ENCODE measurements at regions not wholly inside any gene's neighbourhood (a gene's known extent, or its start where the extent isn't known, plus 50 kb on each side); places are given as distances from the start of the nearest gene placed in this dataset.

DNA sequence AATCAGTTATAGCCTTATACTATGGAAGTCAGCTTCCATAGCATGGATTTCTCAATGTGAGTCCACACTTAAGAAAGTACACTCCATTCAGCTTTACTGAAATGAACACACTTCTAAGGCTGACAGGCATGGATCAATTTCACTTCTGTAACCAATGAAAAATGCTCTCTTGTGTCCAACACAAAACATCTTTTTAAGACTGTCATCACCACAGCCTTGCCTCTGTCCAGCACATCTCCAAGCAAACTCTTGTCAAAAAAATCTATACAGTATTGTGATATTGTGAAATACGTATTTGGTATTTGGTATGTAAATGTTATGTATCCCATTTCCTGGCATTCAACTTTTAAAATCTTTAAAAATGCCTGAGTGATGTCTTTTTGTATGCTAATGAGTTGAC is 208.7 kb downstream of the RAP2B start:
- Histone ChIP-seq H4K20me1 (ENCODE audit: control insufficient read depth, insufficient read depth) (no peaks in the 10 kb centered on the region), H3K27ac (ENCODE audit: control insufficient read depth, insufficient read depth) (no peak overlapping the region), H3K4me1 (ENCODE audit: control insufficient read depth, insufficient read depth, low read length) (no peaks in the 10 kb centered on the region), H3K9me3 (replicated peaks; ENCODE audit: control insufficient read depth, insufficient read depth, low read length) (no peaks in the 10 kb centered on the region; the same call in 2 of the 3 replicates), H3K4me2 (ENCODE audit: control insufficient read depth, insufficient read depth) (no peak overlapping the region), H3K9ac (ENCODE audit: control insufficient read depth, insufficient read depth, low read length) (no peak overlapping the region), H3K79me2 (ENCODE audit: control insufficient read depth, insufficient read depth, low read length) (no peaks in the 10 kb centered on the region), H2AFZ (ENCODE audit: control insufficient read depth, low read depth, low read length) (no peak overlapping the region), H3K4me3 (no peak overlapping the region), H3K36me3 (ENCODE audit: control insufficient read depth in 2 of 2, insufficient read depth in 2 of 2, low read length in 1 of 2) (no peaks in the 10 kb centered on the region), H3K27me3 (replicated peaks in 1 of 2; ENCODE audit: control insufficient read depth in 2 of 2, insufficient read depth in 2 of 2, low read length in 1 of 2) (no peaks in the 10 kb centered on the region)
- FAIRE-seq = no peak
- CTCF ChIA-PET = no interaction called here
- no TSS peak for BruUV-seq (replicated peaks)
- DNase-seq (ENCODE audit: low read depth, low spot score) = no peak
- intact Hi-C loops (cut with micrococcal nuclease; ENCODE audit: unreplicated experiment) (no loop called here), in situ Hi-C loops (cut with MboI) (no loop called here)
- TF ChIP-seq SPI1 (IDR thresholded peaks at IDR 0.05; ENCODE audit: borderline replicate concordance, insufficient read depth, low read depth, low read length) (no peak), HCFC1 (IDR thresholded peaks at IDR 0.05; ENCODE audit: low read length) (no peak), NR2C2 (IDR thresholded peaks at IDR 0.05; ENCODE audit: borderline replicate concordance, control insufficient read depth, insufficient read length, low read depth) (no peak), ZNF274 (IDR thresholded peaks at IDR 0.05; ENCODE audit: insufficient read depth, insufficient read length) (no peak), MYC (IDR thresholded peaks at IDR 0.05; ENCODE audit: insufficient read depth, insufficient read length, insufficient replicate concordance, low read length, severe bottlenecking) (no peak), BHLHE40 (IDR thresholded peaks at IDR 0.05; ENCODE audit: borderline replicate concordance in 1 of 2, low read depth in 2 of 2, low read length in 1 of 2) (no peak), POLR2A (IDR thresholded peaks at IDR 0.05; ENCODE audit: low read depth, low read length) (no peak), SMAD5 (IDR thresholded peaks at IDR 0.05; ENCODE audit: low read depth) (no peak), RUNX3 (IDR thresholded peaks at IDR 0.05; ENCODE audit: low read length) (no peak), PAX5 (IDR thresholded peaks at IDR 0.05; ENCODE audit: borderline replicate concordance, low read depth, low read length) (no peak), SUPT20H (IDR thresholded peaks at IDR 0.05; ENCODE audit: borderline replicate concordance, control insufficient read depth, low read depth, low read length) (no peak), BACH1 (IDR thresholded peaks at IDR 0.05; ENCODE audit: borderline replicate concordance) (no peak), RB1 (IDR thresholded peaks at IDR 0.05; ENCODE audit: borderline replicate concordance) (no peak), RCOR1 (conservative IDR thresholded peaks at IDR 0.05; ENCODE audit: low read depth, low read length) (no peak), SRF (IDR thresholded peaks at IDR 0.05; ENCODE audit: low read depth in 2 of 2, low read length in 2 of 2) (no peak), NFYA (IDR thresholded peaks at IDR 0.05; ENCODE audit: borderline replicate concordance, low read depth, low read length) (no peak)
- TF ChIP-seq, protein P1, sequence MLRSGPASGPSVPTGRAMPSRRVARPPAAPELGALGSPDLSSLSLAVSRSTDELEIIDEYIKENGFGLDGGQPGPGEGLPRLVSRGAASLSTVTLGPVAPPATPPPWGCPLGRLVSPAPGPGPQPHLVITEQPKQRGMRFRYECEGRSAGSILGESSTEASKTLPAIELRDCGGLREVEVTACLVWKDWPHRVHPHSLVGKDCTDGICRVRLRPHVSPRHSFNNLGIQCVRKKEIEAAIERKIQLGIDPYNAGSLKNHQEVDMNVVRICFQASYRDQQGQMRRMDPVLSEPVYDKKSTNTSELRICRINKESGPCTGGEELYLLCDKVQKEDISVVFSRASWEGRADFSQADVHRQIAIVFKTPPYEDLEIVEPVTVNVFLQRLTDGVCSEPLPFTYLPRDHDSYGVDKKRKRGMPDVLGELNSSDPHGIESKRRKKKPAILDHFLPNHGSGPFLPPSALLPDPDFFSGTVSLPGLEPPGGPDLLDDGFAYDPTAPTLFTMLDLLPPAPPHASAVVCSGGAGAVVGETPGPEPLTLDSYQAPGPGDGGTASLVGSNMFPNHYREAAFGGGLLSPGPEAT (IDR thresholded peaks at IDR 0.05; ENCODE audit: low read depth) = no peak
- TF ChIP-seq, protein P2, sequence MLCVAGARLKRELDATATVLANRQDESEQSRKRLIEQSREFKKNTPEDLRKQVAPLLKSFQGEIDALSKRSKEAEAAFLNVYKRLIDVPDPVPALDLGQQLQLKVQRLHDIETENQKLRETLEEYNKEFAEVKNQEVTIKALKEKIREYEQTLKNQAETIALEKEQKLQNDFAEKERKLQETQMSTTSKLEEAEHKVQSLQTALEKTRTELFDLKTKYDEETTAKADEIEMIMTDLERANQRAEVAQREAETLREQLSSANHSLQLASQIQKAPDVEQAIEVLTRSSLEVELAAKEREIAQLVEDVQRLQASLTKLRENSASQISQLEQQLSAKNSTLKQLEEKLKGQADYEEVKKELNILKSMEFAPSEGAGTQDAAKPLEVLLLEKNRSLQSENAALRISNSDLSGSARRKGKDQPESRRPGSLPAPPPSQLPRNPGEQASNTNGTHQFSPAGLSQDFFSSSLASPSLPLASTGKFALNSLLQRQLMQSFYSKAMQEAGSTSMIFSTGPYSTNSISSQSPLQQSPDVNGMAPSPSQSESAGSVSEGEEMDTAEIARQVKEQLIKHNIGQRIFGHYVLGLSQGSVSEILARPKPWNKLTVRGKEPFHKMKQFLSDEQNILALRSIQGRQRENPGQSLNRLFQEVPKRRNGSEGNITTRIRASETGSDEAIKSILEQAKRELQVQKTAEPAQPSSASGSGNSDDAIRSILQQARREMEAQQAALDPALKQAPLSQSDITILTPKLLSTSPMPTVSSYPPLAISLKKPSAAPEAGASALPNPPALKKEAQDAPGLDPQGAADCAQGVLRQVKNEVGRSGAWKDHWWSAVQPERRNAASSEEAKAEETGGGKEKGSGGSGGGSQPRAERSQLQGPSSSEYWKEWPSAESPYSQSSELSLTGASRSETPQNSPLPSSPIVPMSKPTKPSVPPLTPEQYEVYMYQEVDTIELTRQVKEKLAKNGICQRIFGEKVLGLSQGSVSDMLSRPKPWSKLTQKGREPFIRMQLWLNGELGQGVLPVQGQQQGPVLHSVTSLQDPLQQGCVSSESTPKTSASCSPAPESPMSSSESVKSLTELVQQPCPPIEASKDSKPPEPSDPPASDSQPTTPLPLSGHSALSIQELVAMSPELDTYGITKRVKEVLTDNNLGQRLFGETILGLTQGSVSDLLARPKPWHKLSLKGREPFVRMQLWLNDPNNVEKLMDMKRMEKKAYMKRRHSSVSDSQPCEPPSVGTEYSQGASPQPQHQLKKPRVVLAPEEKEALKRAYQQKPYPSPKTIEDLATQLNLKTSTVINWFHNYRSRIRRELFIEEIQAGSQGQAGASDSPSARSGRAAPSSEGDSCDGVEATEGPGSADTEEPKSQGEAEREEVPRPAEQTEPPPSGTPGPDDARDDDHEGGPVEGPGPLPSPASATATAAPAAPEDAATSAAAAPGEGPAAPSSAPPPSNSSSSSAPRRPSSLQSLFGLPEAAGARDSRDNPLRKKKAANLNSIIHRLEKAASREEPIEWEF (IDR thresholded peaks at IDR 0.05; ENCODE audit: insufficient replicate concordance, low read depth, low read length) = no peak
- POLR2A ChIA-PET = no interaction called here
- RAD21 ChIA-PET (ENCODE audit: unreplicated experiment) = no interaction called here
- ATAC-seq = no peak
- 55% methylated on average over 1 of the region's 1 CpG for WGBS (ENCODE audit: insufficient coverage, insufficient replicate concordance, low lambda C conversion rate, missing lambda C conversion rate)
- SMC1A ChIA-PET (ENCODE audit: uncharacterized antibody, unreplicated experiment) = no interaction called here

Data from GM12878 (cell line).